Ovary (tissue), 3 donors: ENCODE measurements at regions not wholly inside any gene's neighbourhood (a gene's known extent, or its start where the extent isn't known, plus 50 kb on each side); places are given as distances from the start of the nearest gene placed in this dataset.

Experiments used
- POLR2A ChIP-seq: fragments of 450-650 bp; IDR thresholded peaks from one replicate; pipeline ENCODE4 v1.6.1; 2017; ENCODE audit warnings: antibody characterized with exemption, mild to moderate bottlenecking, moderate library complexity
- TF ChIP-seq, protein P1 (sequence below), 3 donors: fragments of 450-650 bp in 2 of 3; fragments of 200-600 bp in 1 of 3; IDR thresholded peaks; one replicate each; pipeline versions ENCODE4 v1.5.1 to v1.8.0; 2016 to 2022; ENCODE audit warnings: antibody characterized with exemption in 3 of 3, mild to moderate bottlenecking in 1 of 3
- donor health status: DM: no; HTN: no; CAD: no.

GRCh38 chr5:145260670-145261069, 574.5 kb downstream of the PRELID2 start:
- TF ChIP-seq, protein P1, sequence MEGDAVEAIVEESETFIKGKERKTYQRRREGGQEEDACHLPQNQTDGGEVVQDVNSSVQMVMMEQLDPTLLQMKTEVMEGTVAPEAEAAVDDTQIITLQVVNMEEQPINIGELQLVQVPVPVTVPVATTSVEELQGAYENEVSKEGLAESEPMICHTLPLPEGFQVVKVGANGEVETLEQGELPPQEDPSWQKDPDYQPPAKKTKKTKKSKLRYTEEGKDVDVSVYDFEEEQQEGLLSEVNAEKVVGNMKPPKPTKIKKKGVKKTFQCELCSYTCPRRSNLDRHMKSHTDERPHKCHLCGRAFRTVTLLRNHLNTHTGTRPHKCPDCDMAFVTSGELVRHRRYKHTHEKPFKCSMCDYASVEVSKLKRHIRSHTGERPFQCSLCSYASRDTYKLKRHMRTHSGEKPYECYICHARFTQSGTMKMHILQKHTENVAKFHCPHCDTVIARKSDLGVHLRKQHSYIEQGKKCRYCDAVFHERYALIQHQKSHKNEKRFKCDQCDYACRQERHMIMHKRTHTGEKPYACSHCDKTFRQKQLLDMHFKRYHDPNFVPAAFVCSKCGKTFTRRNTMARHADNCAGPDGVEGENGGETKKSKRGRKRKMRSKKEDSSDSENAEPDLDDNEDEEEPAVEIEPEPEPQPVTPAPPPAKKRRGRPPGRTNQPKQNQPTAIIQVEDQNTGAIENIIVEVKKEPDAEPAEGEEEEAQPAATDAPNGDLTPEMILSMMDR (IDR thresholded peaks at IDR 0.05), result no peak
- TF ChIP-seq POLR2A, result no peak
